ENCODE measurements at regions not wholly inside any gene's neighbourhood (a gene's known extent, or its start where the extent isn't known, plus 50 kb on each side); places are given as distances from the start of the nearest gene placed in this dataset.

GRCh38 chr2:129903586-129904425 lies 75.7 kb upstream of the RAB6C start:
- DNase-seq = no peak

- no peak for DNase-seq
Observed at GRCh38 chr2:129904532-129905446, 74.7 kb upstream of the RAB6C start.

- no peak for DNase-seq
Observed at GRCh38 chr2:129905664-129906081, 73.8 kb upstream of the RAB6C start.

- no peak for DNase-seq
Observed at GRCh38 chr2:129906139-129906860, 73.2 kb upstream of the RAB6C start.

GRCh38 chr2:129906861-129907235 lies 72.6 kb upstream of the RAB6C start:
- no peak for DNase-seq

- no peak for DNase-seq
Observed at GRCh38 chr2:129907256-129907998, 72.0 kb upstream of the RAB6C start.

GRCh38 chr2:129908721-129909373 lies 70.6 kb upstream of the RAB6C start:
- DNase-seq = no peak

- DNase-seq = no peak
Observed at GRCh38 chr2:129909651-129910418, 69.6 kb upstream of the RAB6C start.

- no peak for DNase-seq
Observed at GRCh38 chr2:129910446-129911362, 68.8 kb upstream of the RAB6C start.

GRCh38 chr2:129911363-129912065 lies 68.0 kb upstream of the RAB6C start:
- no peak for DNase-seq

- no peak for DNase-seq
Observed at GRCh38 chr2:129912066-129912820, 67.2 kb upstream of the RAB6C start.

- no peak for DNase-seq
Observed at GRCh38 chr2:129912871-129913694, 66.4 kb upstream of the RAB6C start.

GRCh38 chr2:129913695-129914495 lies 65.6 kb upstream of the RAB6C start:
- no peak for DNase-seq

- no peak for DNase-seq
Observed at GRCh38 chr2:129914538-129915302, 64.7 kb upstream of the RAB6C start.

- DNase-seq = no peak
Observed at GRCh38 chr2:129915303-129915840, 64.1 kb upstream of the RAB6C start.

GRCh38 chr2:129918604-129919003 lies 60.9 kb upstream of the RAB6C start:
- DNase-seq = no peak

Measured in stimulated activated CD4-positive, alpha-beta T cell treated with anti-CD3 and anti-CD28 coated beads, Interleukin-2, amount 100 ng/mL, for 24 hours (primary cell).